Heart left ventricle (tissue), 16 donors: ENCODE measurements at regions not wholly inside any gene's neighbourhood (a gene's known extent, or its start where the extent isn't known, plus 50 kb on each side); places are given as distances from the start of the nearest gene placed in this dataset.

ENCODE experiments used
- ATAC-seq, 4 donors: fragments of 200-7000 bp; cut with Tn5 transposase; one replicate each; pipeline ENCODE4 v1.9.1; 2020 to 2022; ENCODE audit warnings: moderate library complexity in 4 of 4, mild to moderate bottlenecking in 3 of 4, moderate number of reproducible peaks in 1 of 4
- DNase-seq, 5 donors: peaks; one replicate each; pipeline ENCODE4 v3.0.0-alpha.2; 2020
- H3K27ac ChIP-seq, 12 donors: fragments of 200-600 bp; sonication (generic) in 4 of 12; one replicate each; pipeline versions ENCODE4 v1.5.0 to v1.8.0; 2016 to 2022; ENCODE audit warnings: mild to moderate bottlenecking in 2 of 12
- H3K27me3 ChIP-seq, 9 donors: fragments of 200-600 bp; sonication (generic) in 2 of 9; one replicate each; pipeline versions ENCODE4 v1.5.1 to v1.8.0; 2016 to 2022; ENCODE audit warnings: mild to moderate bottlenecking in 3 of 9
- H3K36me3 ChIP-seq, 9 donors: fragments of 200-600 bp; sonication (generic) in 2 of 9; one replicate each; pipeline versions ENCODE4 v1.5.0 to v1.8.0; 2018 to 2022; ENCODE audit warnings: mild to moderate bottlenecking in 2 of 9
- H3K4me1 ChIP-seq, 12 donors: fragments of 200-600 bp; sonication (generic) in 4 of 12; one replicate each; pipeline versions ENCODE4 v1.5.0 to v1.8.0; 2016 to 2022; ENCODE audit warnings: mild to moderate bottlenecking in 3 of 12
- H3K4me3 ChIP-seq, 12 donors: fragments of 200-600 bp; sonication (generic) in 4 of 12; one replicate each; pipeline versions ENCODE4 v1.5.0 to v1.8.0; 2017 to 2022; ENCODE audit warnings: mild to moderate bottlenecking in 9 of 12, moderate library complexity in 4 of 12
- H3K9me3 ChIP-seq, 12 donors: fragments of 200-600 bp; sonication (generic) in 4 of 12; one replicate each; pipeline versions ENCODE4 v1.5.0 to v1.8.0; 2016 to 2022; ENCODE audit warnings: mild to moderate bottlenecking in 1 of 12
- CTCF ChIP-seq, 12 donors: fragments of 200-600 bp; sonication (generic) in 4 of 12; IDR thresholded peaks; one replicate each; pipeline versions ENCODE4 v1.5.0 to v1.8.0; 2018 to 2022; ENCODE audit warnings: antibody characterized with exemption in 12 of 12, mild to moderate bottlenecking in 5 of 12
- POLR2A ChIP-seq, 2 donors: fragments of 450-650 bp; IDR thresholded peaks; one replicate each; pipeline ENCODE4 v1.6.1; 2017; ENCODE audit warnings: antibody characterized with exemption in 2 of 2, mild to moderate bottlenecking in 2 of 2, moderate library complexity in 2 of 2
- WGBS, 4 donors: extraction: QIAGEN DNeasy Blood & Tissue Kit in 2 of 4; methylation state at CpG; one replicate each; pipeline versions ENCODE4 v1.1.5 to v1.1.7; 2013 to 2018; 5-methylcytosine and 5-hydroxymethylcytosine counted together
- intact Hi-C, 10 donors: fragments of 100-400 bp; cut with DNase I; formaldehyde crosslinking; loops; one replicate each; pipeline versions ENCODE4 v1.11.1 to v1.14.2; 2022
- donor health status: ischemic (EF 13 %, LVEDD 7.1; RV severe dilation, severe dysfunction).
- donor health status: healthy with polysubstance abuse.
- donor health status: DM: no; HTN: yes; CAD: no.
- donor health status: DM: no; HTN: no; CAD: no.
- donor health status: ischemic (EF 25% LVEDD 6.9; RV normal size, moderate dysfunction).
- donor health status: ischemic (EF 25% LVEDD 5.7; RV mildly dilated, moderate dysfunction).
- donor health status: healthy.
- donor health status: DM: yes; HTN: yes; CAD: no.
- donor health status: ischemic (EF 35%, LVEDD 5.7; RV mildly dilated, moderate dysfunction).
- donor health status: nonischemic (EF 11% LVEDD 7.7; RV severe dilation, severe dysfunction).
- donor health status: DM: yes; HTN: yes; CAD: no.
- donor health status: PGD.
- donor health status: ischemic (EF 29% LVEDD 5.4; RV normal size, mild dysfunction).
- donor health status: nonischemic (EF 23%, LVEDD 6.1; RV moderate dilation, normal function).

GRCh38 chr6:3643921-3644738, 107.4 kb downstream of the PXDC1 start:
- WGBS, 4 donors, result 82 to 92% (median 88%) methylated on average over 10 of the region's 10 CpGs
- DNase-seq (no peak), ATAC-seq (no peak)
- no peaks in the 10 kb centered on the region for H3K4me1 ChIP-seq
- no peaks in the 10 kb centered on the region for H3K27me3 ChIP-seq
- no peaks in the 10 kb centered on the region for H3K36me3 ChIP-seq
- H3K4me3 ChIP-seq, result no peak overlapping the region
- TF ChIP-seq POLR2A (IDR thresholded peaks at IDR 0.05), result no peak
- no peak for TF ChIP-seq CTCF (IDR thresholded peaks at IDR 0.05)
- intact Hi-C loops, result no loop called here
- no peak overlapping the region for H3K27ac ChIP-seq
- H3K9me3 ChIP-seq, result no peaks in the 10 kb centered on the region

GRCh38 chr6:3640868-3641267, 110.6 kb downstream of the PXDC1 start:
- no peaks in the 10 kb centered on the region for H3K27me3 ChIP-seq
- no peak for ATAC-seq
- WGBS, 4 donors, result 83 to 93% (median 88%) methylated on average over 2 of the region's 2 CpGs
- intact Hi-C loops, result no loop called here
- DNase-seq, result no peak
- TF ChIP-seq POLR2A (IDR thresholded peaks at IDR 0.05) (no peak), CTCF (IDR thresholded peaks at IDR 0.05) (no peak)
- H3K4me3 ChIP-seq, result no peak overlapping the region
- no peaks in the 10 kb centered on the region for H3K36me3 ChIP-seq
- peaks cover 0 to 3% (median 0%) of the 10 kb centered on the region in 12 donors for H3K9me3 ChIP-seq
- H3K4me1 ChIP-seq, result no peaks in the 10 kb centered on the region
- no peak overlapping the region for H3K27ac ChIP-seq

GRCh38 chr6:3638662-3639061, 112.9 kb downstream of the PXDC1 start:
- DNase-seq, result no peak
- no peak for ATAC-seq
- TF ChIP-seq POLR2A (IDR thresholded peaks at IDR 0.05) (no peak), CTCF (IDR thresholded peaks at IDR 0.05) (no peak)
- H3K4me3 ChIP-seq, result no peak overlapping the region
- no peaks in the 10 kb centered on the region for H3K4me1 ChIP-seq
- 70 to 86% (median 76%) methylated on average over 4 of the region's 4 CpGs for WGBS, 4 donors
- no peak overlapping the region for H3K27ac ChIP-seq
- H3K9me3 ChIP-seq, result peaks cover 0 to 3% (median 0%) of the 10 kb centered on the region in 12 donors
- no peaks in the 10 kb centered on the region for H3K36me3 ChIP-seq
- H3K27me3 ChIP-seq, result no peaks in the 10 kb centered on the region
- intact Hi-C loops, result no loop called here

GRCh38 chr6:3636060-3636459, 115.5 kb downstream of the PXDC1 start:
- H3K4me1 ChIP-seq, result no peaks in the 10 kb centered on the region
- H3K4me3 ChIP-seq, result no peak overlapping the region
- H3K27ac ChIP-seq, result no peak overlapping the region
- H3K9me3 ChIP-seq, result peaks cover 0 to 3% (median 0%) of the 10 kb centered on the region in 12 donors
- 65 to 76% (median 73%) methylated on average over 8 of the region's 8 CpGs for WGBS, 4 donors
- DNase-seq (no peak), ATAC-seq (no peak)
- H3K27me3 ChIP-seq, result no peaks in the 10 kb centered on the region
- TF ChIP-seq POLR2A (IDR thresholded peaks at IDR 0.05), result no peak
- TF ChIP-seq CTCF (IDR thresholded peaks at IDR 0.05), result no peak
- no peaks in the 10 kb centered on the region for H3K36me3 ChIP-seq
- intact Hi-C loops, result no loop called here
